ENCODE measurements at regions not wholly inside any gene's neighbourhood (a gene's known extent, or its start where the extent isn't known, plus 50 kb on each side); places are given as distances from the start of the nearest gene placed in this dataset.

DNA sequence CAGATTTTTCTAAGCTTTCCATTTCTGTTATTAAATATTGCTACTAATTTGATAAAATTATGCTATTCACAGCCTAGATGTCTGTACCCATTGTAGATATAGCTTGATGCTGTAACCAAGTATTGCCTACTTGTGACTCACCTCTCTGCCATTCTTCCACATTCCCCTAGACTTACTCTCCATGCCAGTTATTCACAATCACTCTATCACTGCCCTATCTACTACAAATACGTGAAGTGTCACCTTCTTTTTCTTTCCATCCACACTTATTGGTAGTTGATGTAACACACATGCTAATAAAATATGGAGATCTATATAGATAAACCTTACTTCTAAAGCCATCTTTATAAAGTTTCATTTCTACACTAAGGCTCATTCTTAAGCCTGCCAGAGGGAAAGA, 179.4 kb upstream of the PACRGL start:
- DNase-seq (ENCODE audit: low read depth in 3 of 3), result no peak

GRCh38 chr4:20528508-20528907, 171.8 kb upstream of the PACRGL start:
- DNase-seq (ENCODE audit: low read depth in 3 of 3), result no peak

- no peak for DNase-seq (ENCODE audit: low read depth in 3 of 3)
Observed at GRCh38 chr4:20529691-20530090, 170.6 kb upstream of the PACRGL start.

GRCh38 chr4:20532116-20532790, 168.0 kb upstream of the PACRGL start:
- DNase-seq (ENCODE audit: low read depth in 3 of 3), result no peak

- DNase-seq (ENCODE audit: low read depth in 3 of 3), result no peak
Observed at GRCh38 chr4:20532871-20533870, 167.1 kb upstream of the PACRGL start.

DNA sequence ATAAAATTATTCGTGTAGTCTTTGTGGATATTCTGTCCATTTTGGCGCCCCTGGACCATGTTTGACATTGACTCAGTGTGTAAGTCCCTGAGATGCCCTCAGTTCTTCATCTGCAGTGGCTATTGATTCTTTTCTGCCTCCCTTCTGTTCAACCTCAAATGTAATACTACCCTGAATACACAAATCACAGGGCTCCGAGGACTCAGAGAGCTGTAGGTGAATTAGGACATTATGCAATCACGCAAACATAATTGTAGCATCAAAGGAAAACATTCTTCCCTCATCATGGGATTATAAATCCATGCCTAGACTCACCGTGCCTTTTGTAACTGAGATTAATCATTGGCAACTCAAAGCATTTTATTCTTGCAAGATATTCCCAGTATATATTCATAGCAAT, 161.4 kb upstream of the PACRGL start:
- no peak for DNase-seq (ENCODE audit: low read depth in 3 of 3)

DNA sequence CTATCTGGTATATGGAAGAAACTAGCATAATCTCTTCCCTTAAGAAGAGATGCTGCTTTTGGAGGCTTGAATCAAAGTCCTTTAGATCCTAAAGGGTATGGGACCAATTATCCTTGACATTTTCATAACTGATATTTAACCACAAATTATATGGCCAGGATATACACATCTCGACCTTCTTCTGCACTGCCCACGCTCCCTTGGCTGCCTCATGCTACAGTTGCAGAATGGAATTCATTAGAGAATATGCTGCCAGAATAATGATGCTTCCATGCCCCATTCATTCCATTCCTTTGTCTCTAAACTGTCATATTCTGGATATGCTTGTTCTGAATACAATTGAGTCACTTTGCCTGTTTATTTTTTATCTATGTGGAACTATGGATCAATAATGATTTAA, 157.1 kb upstream of the PACRGL start:
- DNase-seq (ENCODE audit: low read depth in 3 of 3), result no peak

DNA sequence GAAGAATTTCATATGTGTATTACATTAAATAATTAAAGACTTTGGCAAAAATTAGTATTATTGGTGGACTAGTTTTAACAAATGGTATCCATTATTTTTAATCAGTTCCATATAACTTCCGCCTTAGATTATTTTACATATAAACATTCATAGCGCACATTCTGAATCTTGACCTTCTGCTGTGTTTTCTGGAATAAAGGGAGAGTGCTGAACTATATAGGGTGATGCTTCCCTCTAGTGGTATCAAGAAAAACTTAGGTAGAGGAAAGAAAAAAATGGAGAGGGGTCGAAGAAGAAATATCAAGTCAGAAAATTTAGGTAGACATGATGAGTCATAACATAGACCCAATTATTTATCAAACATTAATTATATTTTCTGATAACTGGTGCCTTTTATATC, 155.6 kb upstream of the PACRGL start:
- DNase-seq (ENCODE audit: low read depth in 3 of 3), result no peak

DNA sequence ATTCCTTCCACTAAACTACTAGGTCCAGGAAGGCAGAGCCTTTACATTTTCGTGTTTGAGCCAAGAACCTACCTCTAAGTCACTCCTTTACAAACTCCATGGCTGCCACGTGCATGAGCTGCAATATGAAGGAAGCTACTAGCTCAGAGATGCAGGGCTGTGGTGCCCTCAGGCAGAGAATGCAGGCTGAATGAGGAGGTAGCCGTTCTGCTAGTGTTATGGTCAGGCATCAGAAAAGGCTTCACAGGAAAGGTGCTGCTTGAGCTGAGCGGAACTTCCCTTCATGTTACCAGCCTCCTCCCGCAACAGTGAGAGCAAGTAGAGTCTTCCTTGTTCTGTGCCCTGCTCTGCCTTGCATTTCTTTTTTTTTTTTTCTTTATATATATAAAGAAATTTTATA, 148.3 kb upstream of the PACRGL start:
- DNase-seq (ENCODE audit: low read depth in 3 of 3), result no peak

DNA sequence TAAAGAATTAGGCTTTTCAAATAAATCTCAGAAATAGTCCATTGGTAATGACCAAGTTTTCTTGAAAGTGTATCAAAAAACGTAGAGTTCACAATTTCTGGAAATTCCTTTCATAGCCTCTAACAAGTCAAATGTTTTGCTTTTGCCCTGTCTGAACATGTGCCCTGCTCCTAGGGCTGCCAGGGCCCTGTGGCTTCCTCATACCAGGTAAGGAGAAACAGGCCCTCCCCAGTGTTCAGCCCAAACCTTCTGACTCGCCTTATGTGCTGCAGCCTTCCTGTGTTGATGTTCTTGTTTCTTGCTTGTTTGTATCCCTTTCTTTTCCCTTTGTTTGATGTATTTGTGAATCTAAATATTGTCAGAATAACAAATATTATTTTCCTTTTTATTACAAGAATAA, 146.1 kb upstream of the PACRGL start:
- no peak for DNase-seq (ENCODE audit: low read depth in 3 of 3)

DNA sequence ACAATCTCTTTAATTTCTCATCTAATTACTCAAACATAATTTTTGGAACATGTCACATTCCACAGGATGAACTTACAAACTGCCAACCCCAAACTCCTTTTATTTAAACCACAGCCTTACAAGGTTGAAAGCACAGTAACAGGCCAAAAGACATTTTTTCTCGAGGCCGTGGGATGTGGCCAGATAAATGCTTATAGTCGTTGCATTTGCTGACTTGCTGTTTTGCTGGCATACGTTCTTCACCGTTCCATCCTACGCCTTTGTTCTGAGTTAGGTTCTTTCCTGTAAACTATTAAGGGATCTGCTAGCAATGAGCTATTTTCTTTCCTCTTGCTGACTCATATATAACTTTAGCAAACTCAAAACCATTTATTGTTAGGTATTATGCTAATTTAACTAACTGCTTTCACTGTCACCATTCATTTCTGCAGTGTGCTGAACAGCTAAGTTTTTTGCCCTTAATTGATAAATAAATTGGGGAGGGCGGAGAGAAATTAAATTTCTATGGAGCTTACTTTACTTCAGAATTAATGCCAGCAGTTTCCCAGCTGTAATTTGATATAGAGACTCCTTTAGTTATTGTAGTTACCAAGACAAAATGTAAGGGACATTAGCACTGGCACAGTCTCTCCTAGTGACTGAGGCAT, 135.1 kb upstream of the PACRGL start:
- no peak for DNase-seq (ENCODE audit: low read depth in 3 of 3)

DNA sequence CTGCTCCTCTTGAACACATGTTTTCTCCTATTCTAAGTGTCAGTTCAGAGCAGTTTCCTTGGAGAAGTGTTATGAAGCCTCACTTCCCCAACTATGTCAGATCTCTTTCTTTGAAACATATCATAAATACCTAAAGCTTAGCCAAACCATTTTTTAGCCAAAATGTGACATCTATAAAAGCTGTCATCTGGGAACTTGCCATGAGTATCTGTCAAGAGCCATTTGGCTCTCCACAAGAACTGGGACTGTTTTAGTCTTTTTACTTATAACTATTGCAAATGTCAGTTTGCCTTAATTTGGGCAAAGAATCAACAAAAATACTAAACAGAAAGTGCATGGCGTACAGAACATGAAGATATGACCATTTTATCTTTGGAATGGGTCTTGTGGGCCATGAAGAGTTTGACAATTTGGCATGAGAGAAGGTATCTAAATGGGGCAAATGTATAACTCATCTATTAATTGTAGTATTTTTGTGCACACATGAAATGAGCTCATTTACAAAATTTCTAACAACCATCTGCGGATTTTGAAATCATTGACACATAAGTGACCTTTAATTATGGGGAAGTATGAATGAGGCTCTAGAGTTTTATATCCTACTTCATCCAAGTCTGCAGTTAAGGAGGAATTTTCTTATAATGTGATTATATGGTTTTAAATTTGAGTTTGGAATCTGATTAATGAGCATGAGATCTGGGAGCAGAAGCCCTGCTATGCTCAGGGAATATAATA, 129.1 kb upstream of the PACRGL start:
- DNase-seq (ENCODE audit: low read depth in 3 of 3), result no peak

GRCh38 chr4:20572976-20573375, 127.3 kb upstream of the PACRGL start:
- no peak for DNase-seq (ENCODE audit: low read depth in 3 of 3)

DNA sequence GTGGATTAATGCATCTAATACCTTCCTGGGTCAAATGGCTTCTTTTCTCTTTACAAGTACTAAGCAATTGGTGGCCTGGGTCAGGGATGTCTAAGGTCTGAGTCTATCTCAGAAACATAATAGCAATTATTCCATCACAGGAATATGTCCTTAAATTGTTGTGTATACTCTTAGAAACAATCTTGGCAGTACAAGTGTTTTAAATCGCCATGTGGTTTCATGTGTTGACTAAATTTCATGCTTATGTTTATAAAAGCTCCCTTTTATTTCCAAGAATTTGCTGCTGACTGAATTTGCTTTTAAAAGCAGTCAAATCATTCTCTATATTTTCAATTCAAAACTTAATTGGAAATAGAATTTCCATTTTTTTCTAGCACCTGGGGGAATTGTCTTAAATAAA, 125.3 kb upstream of the PACRGL start:
- DNase-seq (ENCODE audit: low read depth in 3 of 3), result no peak

- DNase-seq (ENCODE audit: low read depth in 3 of 3), result no peak
Observed at GRCh38 chr4:20575486-20575885, 124.8 kb upstream of the PACRGL start.

DNA sequence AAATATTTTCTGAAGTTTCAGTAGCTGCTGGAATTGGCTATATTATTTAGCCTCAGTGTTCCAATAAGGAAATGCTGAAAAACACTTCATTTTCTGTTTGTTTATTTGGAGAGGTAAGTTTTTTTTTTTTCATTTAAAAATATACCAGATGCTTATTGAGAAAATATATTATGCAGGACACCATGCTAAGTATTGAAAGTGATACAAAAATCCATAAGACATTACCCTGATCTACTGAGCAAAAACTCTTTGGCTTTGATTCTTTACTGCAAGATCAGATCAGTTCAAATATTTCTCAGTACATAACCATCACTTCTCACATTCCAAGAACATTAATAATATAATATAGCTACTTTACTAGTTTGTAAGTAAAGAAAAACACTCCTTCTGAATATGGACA, 123.4 kb upstream of the PACRGL start:
- no peak for DNase-seq (ENCODE audit: low read depth in 3 of 3)

- DNase-seq (ENCODE audit: low read depth in 3 of 3), result no peak
Observed at GRCh38 chr4:20577702-20578101, 122.6 kb upstream of the PACRGL start.

- DNase-seq (ENCODE audit: low read depth in 3 of 3), result no peak
Observed at GRCh38 chr4:20580907-20581306, 119.4 kb upstream of the PACRGL start.

DNA sequence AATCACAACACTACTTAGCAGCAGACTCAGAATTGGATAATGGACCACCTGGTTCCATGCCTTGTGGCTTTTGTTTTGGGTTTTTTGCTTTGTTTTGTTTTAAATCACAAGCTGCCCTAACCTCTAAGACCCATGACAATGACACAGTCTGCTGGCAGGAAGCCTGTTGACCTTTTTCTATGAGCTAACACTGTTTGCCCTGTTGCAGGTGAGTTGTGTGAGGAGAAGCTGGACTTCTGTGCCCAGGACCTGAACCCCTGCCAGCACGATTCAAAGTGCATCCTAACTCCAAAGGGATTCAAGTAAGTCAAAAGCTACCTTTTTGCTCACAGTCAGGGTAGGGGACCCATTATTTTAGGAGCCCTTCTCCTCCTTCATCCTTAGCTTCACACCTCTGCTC, 110.8 kb upstream of the PACRGL start:
- DNase-seq (ENCODE audit: low read depth in 3 of 3), result no peak

DNA sequence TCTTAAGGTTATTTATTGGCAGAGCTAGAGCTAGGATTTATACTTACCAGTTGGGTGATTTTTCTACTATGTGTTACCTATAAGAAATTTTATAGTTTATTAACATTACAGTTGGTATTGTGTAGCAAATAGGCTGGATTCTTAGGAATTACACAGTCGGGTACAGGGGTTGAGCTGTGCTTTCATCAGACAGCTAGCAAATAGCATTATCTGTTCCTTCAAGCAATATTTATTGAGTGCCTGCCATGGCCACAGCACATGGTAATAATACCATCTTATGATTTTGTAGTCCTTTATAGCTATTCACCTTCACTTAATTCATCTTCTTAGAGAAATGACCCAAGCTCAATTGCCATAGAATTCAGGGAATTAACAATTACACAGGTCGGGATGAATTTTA, 109.4 kb upstream of the PACRGL start:
- DNase-seq (ENCODE audit: low read depth in 3 of 3), result no peak

DNA sequence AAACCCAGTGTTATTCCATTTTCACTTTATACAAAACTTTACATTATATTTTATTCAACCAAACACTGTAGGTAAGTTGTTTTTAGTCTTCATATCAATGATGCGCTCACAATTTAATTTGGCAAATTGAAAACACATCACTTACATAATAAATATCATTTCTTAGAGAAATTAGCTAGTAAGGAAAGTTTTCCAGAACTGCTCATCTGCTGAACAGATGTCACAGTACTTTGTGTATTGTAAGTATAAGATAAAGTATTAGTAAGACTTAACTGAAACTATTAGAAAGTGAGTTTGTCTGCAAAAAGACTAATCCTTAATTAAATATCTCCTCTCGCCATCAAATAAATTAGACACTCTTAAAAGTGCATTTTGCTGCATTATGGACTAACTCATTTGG, 108.7 kb upstream of the PACRGL start:
- DNase-seq (ENCODE audit: low read depth in 3 of 3), result no peak

DNA sequence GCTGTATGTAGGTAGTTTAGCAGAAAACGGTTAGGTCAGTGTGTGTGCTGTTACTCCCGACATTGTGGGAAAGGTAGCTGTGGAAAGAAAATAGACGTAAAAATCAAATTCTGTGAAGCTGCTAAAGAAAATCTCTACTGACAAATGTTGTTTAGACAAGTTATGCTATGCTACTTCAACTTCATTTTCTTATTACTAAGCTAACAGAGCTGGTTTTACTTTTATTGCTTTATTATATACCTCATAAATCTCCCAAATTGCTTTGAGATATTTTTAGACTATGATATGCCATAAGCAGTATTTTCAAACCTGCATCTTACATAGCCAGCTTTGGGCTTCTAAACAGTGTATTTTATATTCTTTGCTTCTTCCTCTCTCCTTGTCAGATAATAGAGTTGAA, 108.2 kb upstream of the PACRGL start:
- DNase-seq (ENCODE audit: low read depth in 3 of 3), result no peak

Measured in stimulated activated CD4-positive, alpha-beta T cell treated with anti-CD3 and anti-CD28 coated beads, TNF-alpha, amount 100 ng/mL, for 48 hours (primary cell).